ENCODE measurements at regions not wholly inside any gene's neighbourhood (a gene's known extent, or its start where the extent isn't known, plus 50 kb on each side); places are given as distances from the start of the nearest gene placed in this dataset.
"Not testable (repeated sequence)": the region's sequence is repeated elsewhere in the genome, so short reads cannot be mapped to it uniquely, and the experiment has no call there.

GRCh38 chr3:173216063-173216462, 75.0 kb upstream of the SPATA16 start:
- no peak for DNase-seq (ENCODE audit: low spot score)

- no peak for DNase-seq (ENCODE audit: low spot score)
Measured at GRCh38 chr3:173214576-173214975, 73.5 kb upstream of the SPATA16 start.

GRCh38 chr3:173199568-173199967, 58.5 kb upstream of the SPATA16 start:
- DNase-seq (ENCODE audit: low spot score) = no peak

GRCh38 chr3:173194868-173195267, 53.8 kb upstream of the SPATA16 start:
- not testable (repeated sequence) for DNase-seq (ENCODE audit: low spot score)

- DNase-seq (ENCODE audit: low spot score) = no peak
Measured at GRCh38 chr3:173191611-173192010, 50.6 kb upstream of the SPATA16 start.

Measured in D341Med (cell line).